DMS53 (cell line): ENCODE measurements at regions not wholly inside any gene's neighbourhood (a gene's known extent, or its start where the extent isn't known, plus 50 kb on each side); places are given as distances from the start of the nearest gene placed in this dataset.
A peak's percentile ranks its signal among the peaks of the same experiment; 100 is the strongest.

Source experiments
- DNase-seq: peaks from one replicate; lab custom pipeline; 2025; lab: John Stamatoyannopoulos, UW

DNA sequence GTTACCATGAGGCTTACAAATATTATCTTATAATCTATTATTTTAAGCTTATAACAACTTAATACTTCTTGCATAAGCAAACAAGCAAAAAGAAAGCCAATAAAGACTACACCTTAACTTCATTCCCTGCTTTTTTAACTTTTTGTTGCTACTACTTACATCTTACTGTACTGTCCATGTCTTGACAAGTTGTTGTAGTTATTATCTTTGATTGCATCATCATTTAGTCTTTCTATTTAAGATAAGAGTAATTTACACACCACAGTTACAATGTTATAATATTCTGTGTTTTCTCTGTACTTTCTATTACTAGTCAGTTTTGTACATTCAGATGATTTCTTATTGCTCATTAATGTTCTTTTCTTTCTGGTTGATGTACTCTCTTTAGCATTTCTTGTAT is 346.6 kb downstream of the SMARCA1 start:
- DNase-seq, result no peak

DNA sequence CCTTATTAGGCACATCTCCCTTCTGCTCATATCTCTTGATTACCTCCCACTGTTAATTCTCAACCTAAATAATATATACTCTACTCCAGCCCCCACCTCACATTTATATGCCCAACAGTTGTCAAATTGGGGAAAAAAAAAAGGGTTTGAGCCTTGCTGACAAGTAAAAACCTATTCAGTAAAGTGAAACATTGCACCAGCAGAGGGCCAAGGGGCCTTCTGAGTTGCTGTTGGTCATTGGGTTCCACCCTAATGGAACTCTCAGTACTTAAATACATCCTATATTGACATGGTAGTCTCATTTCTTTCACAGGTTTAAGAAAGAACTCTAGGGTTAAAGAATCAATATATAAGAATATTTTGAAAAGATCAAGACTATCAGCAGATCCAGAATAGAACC is 362.2 kb downstream of the SMARCA1 start:
- peak; percentile 3 for DNase-seq

DNA sequence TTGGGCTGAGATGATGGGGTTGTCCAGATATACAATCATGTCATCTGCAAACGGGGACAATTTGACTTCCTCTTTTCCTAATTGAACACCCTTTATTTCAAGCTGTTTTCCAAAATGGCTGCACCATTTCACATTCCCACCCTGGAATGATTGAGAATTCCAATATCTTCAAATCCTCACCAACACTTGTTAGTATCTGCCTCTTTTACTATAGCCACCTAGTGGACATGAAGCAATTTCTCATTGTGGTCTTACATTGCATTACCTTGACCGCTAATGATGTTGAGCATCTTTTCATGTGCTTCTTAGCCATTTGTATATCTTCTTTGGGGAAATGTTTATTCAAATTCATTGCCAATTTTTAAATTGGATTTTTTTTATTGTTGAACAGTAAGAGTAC is 364.8 kb downstream of the SMARCA1 start:
- peak; percentile 26 for DNase-seq

DNA sequence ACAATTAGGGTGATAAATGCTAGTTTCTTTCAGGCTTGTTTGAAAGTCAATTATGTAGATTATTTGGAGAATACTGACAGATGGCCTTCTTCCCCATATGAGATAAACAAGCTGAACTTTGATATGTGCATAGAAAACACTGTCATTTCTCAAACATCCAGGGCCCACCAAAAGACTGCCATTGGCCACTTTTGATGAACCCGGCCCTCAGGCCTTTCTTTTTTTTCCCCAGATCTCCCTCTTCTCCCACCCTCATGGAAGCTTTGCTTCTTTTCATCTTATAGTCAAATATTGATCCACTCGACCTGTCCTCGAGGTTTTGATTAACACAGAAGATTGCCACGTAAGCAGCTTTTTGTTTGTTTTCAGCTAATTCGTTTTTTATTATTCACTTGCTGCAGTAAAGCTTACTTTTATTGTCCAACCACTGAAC is 377.4 kb downstream of the SMARCA1 start:
- DNase-seq, result no peak

DNA sequence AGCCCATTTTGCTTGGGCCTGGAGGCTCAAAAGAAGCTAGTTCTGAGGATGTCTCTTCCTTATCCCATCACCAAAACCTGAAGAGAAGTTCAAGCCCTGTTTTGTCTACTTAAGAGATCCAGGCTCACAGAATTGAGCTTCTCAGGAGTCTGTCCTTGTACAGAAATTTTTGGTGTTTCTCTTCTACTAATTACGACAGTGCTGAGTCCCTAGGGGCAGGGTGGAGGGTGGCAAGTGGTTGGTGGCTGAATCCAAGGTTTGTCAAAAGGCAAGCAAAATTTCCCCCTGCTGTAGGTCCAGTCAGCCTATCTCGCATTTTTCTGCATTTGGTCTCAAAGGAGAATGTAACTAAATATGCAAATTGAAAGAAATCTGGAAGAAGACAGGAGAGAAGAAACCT is 377.9 kb downstream of the SMARCA1 start:
- DNase-seq, result no peak

DNA sequence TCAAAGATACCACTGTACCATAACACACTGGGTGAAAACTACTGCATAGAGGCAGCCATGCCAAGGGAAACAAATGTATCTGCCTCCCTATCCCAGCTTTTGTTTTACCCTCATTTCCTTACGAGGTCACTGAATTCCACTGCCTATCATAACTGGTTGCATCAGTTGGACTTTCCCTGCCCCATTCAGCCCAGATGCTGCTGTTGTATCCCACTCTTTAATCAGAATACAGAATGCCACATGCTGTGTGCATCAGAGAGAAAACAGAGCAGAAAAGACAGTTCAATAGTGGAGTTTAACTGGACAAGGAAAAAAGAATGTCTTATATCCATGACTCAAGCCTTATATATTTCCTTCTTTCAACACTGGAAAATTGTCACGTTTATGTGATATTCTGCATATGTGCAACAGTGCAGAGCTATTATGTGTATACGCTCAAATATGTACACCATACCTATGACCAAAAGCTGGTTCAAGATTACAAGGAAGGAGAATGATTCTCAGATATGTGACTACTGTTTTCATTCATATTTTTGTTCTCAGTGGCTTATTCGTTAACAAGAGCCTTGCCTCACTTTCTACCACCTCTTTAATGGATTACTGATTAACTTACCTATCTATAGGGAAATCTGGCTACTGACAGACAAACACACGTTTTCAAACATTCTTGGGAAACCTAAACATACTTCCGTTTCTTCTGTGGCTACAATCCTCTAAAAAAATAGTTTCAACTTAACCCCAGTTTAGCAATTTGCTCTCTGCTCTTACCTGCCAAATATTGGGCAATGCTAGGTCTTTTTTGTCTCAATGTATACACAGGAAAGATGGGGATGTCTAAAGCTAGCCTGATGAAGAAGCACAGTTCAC is 378.9 kb downstream of the SMARCA1 start:
- peak; percentile 60 for DNase-seq

DNA sequence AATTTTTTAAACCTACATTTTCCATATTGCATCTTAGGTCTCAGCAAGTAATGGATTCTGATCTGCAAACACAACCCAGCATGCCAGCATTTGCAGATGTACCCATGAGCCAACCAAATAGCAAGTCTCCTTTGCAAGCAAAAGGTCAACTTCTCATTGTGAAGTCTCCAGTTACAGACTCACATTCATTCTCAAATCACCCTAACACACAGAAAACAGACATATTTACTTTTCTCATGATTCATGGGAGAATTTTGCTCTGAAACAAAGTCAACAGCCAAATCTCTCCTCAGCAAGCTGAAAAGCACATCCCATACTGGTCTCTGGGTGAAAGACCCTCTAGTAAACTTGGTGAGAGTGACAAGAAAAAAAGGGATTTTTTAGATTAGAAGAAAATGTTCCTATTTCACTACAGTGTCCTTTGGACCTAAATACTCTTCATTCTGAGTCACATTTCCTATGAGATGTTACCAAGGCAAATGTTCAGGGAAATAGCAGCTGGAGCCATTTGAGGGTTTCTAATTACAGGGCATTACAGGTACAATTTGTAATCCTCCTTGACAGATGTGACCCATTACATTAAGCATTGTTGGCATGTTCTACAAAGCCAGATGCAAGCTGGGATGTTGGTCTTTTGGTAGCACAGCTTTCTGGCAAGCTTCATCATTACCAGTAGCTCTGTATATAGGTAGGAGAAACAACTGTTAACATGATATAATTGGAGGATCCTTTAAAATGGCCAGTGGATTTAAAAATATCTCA is 383.3 kb downstream of the SMARCA1 start:
- DNase-seq, result peak; percentile 86

DNA sequence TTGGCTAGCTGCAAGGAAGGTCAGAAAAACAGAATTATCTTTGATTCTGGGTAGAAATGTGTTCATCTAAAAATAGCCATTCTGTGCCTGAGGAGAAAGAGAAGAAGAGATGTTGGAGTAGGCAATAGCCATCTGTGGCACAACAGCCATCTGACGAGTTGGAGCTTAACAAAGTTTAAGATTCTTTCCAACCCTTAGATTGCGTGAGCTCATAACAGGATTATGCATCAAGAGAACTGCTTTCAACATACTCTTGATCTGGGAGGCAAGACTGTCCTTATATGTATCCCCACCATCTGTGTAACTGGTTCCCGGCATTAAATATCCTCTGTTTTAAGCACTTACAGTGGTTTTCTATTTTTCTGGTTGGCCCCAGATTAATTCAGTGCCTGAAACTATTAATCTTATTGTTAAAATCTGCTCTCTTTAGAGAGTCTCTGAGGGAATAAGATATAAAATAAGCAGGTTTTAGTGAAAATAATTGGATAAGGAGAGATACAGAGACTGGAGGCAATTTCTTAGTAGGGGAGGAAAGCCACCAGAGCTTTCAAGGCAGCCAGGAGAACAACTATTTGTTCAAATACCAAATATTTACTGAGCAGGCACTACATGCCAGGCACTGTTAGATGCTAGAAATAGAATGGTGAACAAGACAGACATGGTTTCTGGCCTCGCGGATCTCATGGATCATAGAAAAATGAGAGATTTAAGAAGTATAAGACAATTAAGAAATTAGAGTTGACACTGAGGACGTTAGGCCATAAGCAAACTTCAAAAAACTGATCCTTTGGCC is 398.0 kb downstream of the SMARCA1 start:
- DNase-seq, result peak; percentile 12

DNA sequence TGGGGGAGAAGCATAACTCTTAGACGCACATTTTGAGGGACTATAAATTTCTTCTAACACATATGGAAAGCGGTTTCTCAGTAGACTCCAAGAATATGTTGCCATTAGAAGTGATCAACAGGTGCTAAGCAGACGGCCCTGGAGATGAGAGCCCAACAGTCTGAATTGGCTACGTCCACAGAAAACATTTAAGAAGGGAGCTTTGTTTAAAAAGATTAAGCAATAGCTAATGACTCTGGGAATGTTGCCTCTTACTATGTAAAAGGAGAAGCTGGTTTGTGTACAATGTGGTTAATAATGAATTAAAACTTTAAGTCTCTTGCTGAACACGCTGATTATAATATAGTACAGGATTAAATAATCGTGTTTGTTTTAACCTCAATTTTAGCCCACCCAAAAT is 399.5 kb downstream of the SMARCA1 start:
- no peak for DNase-seq

DNA sequence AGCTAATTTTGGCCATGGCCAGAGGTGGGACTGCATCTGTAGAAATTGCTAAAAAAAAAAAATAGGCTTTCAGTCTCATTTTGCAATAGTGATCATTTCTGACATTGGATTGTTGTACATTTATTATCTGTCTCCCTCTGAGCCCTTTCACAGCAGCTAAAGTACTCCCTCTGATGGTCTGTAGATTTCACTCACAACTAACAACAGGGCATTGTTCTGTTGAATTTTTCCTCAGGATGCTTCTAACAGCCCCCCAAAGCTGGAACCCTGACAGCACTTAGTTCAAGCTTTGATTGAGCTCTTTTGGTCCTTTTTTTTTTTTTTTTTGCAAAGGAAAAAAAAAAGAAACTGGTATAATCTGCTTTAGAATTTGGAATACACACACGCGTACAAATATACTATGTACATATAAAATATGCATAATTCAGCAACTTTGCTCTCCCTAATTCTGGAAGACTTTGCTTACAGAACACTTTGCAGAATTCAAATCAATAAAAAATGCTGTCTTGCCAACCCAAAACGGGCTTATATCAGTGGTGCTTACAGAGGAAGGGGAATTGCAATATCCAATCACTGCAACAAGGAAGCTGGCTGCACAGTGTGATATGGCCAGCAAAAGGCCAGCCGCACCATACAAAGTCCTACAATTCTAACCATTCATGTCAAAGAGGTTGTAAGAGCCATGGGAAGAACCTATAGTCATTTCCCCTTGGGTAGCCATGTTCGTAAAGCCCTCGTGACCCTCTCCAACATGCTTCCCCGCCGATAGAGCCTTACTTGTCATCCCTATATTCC is 406.4 kb downstream of the SMARCA1 start:
- no peak for DNase-seq

DNA sequence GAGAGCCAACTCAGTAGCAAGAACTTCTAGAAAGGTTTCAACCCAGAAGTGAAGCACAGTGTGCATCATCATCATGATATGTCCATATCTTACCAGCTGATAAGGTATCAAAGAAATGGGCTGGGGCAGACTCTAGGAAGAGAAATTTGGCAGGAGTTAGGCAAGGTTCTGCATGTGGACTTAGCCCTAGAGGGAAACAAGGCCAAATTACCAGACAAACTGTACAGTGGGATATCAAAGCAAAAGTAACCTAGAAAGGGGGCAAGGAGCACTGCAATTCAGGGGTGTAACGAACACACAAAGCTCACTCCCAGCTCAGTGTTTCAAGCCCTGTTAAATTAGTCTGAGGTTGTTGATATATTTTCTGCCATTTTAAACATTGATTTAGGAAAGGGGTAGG is 407.4 kb downstream of the SMARCA1 start:
- DNase-seq, result no peak

DNA sequence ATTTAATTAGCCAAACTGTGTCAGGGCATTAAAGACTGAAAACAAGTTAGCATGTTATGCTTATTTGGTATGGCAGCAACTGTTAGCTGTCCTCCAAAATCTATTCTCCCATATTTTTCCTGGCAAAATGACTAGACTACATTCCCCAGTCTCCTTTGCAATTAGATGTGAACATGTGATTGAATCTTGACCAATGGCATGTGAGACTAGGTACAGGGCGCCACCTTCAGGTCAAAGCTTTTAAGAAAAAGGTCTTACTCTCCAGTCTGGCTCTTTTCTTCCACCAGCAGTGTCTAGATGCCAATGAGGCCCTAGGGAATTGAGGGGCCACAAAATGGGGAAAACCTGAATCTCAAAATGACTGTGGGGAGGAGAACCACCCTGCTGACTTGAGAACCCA is 408.2 kb downstream of the SMARCA1 start:
- DNase-seq, result peak; percentile 76

DNA sequence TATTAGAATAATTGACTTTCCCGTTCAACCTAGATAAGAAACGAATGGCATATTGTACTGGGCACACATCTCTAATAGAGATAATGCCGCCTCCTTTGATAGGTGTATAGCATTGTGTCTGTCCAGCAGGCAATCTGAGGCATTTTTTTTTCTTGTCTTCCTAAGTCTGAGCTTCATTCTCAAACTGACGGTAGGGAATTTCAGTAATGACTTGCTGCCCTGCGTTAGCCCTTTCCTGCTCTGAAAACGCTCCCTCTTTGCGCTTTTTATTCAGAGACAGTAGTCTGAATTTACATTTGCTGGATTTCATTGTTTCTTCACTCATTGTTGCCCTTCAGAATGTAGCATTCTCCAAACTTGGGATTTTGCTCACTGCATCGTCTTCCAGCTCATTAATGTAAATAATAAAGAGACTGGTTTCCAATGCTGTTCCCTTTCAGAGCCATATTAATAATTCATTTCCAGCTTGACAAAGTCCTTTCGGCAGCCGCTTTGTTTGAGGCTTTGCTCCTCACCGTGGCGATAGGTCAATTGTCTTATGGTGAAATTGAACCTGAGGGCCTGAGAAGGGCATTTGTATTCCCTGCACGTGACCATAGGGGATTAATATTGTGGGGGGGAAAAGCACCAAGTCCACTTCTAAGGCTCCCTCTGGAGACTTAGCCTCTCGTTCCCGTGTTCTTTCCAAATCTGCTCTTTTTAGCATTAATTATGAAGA is 412.1 kb downstream of the SMARCA1 start:
- no peak for DNase-seq

DNA sequence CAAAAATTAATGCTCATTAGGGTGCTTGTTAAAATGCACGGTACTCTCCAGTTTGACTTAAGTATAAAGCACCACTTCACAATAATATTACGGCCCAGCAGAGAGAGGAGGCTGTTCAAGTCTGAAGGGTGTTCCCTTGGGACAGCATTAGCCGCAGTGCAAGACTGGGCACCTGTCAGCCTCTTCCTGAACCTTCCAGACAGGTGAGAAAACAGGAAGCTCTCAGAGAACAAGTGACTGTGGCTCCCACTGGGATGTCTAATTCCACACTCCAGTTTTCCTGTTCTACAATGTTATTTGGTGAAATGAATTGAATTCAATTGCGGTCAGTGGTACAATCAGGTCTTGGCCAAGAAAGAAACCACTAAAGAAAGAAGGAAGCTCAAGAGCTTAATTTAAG is 414.4 kb downstream of the SMARCA1 start:
- DNase-seq, result peak; percentile 73

DNA sequence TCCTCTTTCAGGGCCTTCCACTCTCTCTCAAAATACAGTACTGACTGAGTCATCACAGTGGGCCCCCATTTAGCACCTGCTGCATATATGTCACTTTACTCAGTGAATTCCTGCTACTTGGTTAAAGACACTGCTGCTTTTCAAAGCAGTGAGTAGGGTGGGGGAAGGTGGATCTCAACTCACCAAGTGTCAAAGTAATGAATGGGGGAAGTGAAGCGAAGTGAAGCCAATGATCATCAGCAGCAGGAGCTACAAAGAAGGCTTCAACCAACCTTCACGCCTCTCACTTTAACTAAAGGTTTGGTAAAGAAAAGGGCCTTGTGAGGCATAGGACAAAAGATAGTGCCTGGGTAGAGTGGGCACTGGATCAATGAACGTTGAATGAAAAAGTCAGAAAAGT is 424.1 kb downstream of the SMARCA1 start:
- DNase-seq, result no peak

DNA sequence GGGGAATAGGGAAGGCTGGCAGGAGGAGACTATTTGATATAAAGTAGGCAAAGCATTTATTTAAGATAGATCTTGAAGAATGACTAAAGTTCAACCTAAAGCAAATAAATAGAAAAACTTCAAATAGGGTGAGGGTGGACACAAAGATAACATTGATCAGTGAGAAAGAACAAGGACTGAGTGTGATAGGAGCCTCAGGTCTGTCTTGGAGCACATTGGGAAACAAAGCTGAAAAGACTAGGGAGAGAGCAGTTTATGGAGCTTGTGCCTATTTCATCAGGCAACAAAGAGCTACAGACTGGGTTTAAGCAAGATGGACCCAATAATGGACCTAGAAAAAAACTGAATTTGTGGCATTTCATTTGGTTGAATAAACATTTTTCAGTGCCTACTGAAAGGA is 425.6 kb downstream of the SMARCA1 start:
- no peak for DNase-seq

DNA sequence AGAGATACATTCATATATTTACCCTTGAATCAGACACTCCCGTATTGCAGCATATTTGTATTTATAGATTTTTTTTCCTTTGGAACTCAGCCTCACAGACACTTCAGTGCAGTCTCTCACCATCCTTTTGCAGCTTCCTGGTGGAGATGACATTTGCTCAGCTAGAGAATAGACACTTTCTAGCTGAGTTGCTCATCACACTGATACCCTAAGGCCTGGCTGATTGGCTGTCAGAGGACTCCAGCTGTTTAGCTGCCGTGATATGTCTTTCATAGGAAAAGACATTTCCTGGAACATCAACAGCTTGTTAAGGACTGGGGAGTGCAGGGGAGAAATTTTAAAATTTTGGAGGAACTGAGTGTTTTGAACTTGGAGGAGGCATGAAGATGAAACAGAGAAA is 429.6 kb downstream of the SMARCA1 start:
- DNase-seq, result peak; percentile 11

DNA sequence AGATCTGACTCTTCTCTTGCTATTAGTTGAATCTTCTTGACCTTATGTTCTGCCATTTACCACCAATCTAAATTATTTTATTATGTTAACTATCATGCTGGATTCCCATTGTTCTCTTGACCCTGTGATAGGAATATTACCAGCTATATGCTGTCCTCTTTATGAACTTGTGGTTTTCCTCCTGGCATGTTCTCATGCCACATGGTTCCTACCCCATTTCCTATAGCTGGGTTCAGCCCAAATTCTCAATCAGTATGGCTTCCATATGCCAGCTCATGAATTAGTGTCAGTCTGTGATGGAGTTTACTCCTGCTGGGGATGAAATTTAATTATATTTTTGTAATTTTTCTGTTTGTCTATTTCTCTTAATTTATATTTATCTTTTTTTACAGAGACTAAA is 430.5 kb downstream of the SMARCA1 start:
- DNase-seq, result no peak

DNA sequence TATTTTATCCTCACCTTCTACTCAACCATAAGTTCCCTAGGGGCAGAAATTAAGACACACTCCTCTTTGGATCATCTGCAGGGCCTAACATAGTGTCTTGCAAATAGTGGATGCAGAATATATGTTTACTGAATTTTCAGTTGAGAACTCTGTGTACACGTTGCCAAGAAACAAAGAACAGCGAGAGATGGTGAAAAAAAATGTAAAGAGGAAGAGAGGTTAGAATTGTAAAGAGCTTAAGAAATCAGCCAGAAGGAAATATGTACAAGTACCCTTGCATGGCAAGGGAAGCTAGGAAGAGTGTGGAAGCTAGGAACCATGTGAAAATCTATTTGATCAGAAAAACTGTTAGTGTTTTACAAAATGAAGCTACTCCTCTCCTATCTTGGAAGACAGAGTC is 431.0 kb downstream of the SMARCA1 start:
- peak; percentile 2 for DNase-seq

DNA sequence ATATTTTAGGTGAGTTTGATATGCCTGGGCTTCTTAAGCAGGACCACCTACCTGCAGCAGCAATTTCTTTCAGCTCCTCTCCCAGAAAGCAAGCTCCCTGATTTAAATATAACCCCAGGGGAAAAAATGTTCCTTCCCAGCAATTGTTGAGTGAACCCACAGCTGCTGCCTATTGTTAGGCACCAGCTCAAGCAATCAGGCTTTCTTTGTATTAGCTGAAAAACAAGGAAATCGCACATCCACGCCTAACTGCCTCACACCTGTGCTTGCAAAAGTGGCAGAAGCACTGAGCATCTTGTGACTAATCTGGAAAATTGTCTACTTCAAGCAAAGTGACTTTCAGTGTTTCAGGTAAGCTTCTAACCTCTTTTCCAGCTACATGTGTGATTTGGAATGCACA is 432.2 kb downstream of the SMARCA1 start:
- peak; percentile 49 for DNase-seq

DNA sequence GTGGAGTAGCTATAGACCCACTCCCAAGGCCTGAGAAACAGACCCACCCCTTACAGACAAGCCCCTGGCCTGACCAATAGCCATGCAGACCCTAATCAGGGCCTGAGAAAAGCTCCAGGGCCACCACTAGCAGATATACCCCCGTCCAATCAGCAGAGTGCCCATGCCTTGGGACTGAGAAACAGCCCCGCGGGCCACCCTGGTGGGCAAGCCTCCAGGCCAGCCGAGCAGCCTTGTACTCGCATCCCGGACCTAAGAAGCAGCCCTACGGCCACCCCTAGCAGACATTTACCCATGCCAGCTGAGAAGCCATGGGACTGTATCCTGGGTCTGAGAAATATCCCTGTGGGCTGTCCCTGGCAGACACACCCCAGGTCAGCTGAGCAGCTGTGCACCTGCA is 436.5 kb downstream of the SMARCA1 start:
- no peak for DNase-seq
